ENCODE measurements at regions not wholly inside any gene's neighbourhood (a gene's known extent, or its start where the extent isn't known, plus 50 kb on each side); places are given as distances from the start of the nearest gene placed in this dataset.

DNA sequence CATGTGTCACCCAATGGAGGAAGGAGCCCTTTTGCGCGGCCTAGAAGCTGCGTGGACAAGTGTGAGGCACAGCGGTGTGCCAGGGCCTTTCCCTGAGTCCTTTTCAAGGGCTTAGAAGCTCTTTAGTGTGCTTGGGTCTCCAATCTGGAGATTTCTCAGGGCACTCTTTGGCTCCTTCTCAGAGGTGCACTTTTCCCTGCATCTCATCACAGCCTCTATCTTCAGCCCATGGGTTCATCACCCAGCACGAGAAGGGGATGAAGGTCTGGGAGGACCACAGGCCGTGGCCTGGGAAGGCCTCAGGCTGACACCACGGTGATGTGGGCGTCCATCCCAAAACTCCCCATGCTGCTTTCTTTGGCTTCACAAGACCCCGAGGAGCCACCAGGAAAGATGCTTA is 233.4 kb downstream of the TEX36 start:
- H3K4me1 ChIP-seq (ENCODE audit: insufficient read depth, low read length): no peaks in the 10 kb centered on the region
- H3K9ac ChIP-seq (ENCODE audit: low read length): no peak overlapping the region
- no peak overlapping the region for H3K4me3 ChIP-seq (ENCODE audit: low read depth in 1 of 2, low read length in 2 of 2)
- no peaks in the 10 kb centered on the region for H3K27me3 ChIP-seq (ENCODE audit: control insufficient read depth in 1 of 2, insufficient read depth in 2 of 2, low read length in 2 of 2)
- H3K27ac ChIP-seq (ENCODE audit: low read depth, low read length): no peak overlapping the region
- H3K36me3 ChIP-seq (ENCODE audit: insufficient read depth, low read length): no peaks in the 10 kb centered on the region
- no peaks in the 10 kb centered on the region for H3K9me3 ChIP-seq (ENCODE audit: low read length)

GRCh38 chr10:125448596-125448995 is 234.4 kb downstream of the TEX36 start:
- H3K4me1 ChIP-seq (ENCODE audit: insufficient read depth, low read length): no peaks in the 10 kb centered on the region
- H3K4me3 ChIP-seq (ENCODE audit: low read depth in 1 of 2, low read length in 2 of 2): no peak overlapping the region
- no peaks in the 10 kb centered on the region for H3K9me3 ChIP-seq (ENCODE audit: low read length)
- no peak overlapping the region for H3K27ac ChIP-seq (ENCODE audit: low read depth, low read length)
- H3K27me3 ChIP-seq (ENCODE audit: control insufficient read depth in 1 of 2, insufficient read depth in 2 of 2, low read length in 2 of 2): no peaks in the 10 kb centered on the region
- no peak overlapping the region for H3K9ac ChIP-seq (ENCODE audit: low read length)
- no peaks in the 10 kb centered on the region for H3K36me3 ChIP-seq (ENCODE audit: insufficient read depth, low read length)

GRCh38 chr10:125444790-125445189 is 238.2 kb downstream of the TEX36 start:
- H3K4me3 ChIP-seq (ENCODE audit: low read depth in 1 of 2, low read length in 2 of 2): no peak overlapping the region
- no peak overlapping the region for H3K27ac ChIP-seq (ENCODE audit: low read depth, low read length)
- H3K27me3 ChIP-seq (ENCODE audit: control insufficient read depth in 1 of 2, insufficient read depth in 2 of 2, low read length in 2 of 2): no peaks in the 10 kb centered on the region

DNA sequence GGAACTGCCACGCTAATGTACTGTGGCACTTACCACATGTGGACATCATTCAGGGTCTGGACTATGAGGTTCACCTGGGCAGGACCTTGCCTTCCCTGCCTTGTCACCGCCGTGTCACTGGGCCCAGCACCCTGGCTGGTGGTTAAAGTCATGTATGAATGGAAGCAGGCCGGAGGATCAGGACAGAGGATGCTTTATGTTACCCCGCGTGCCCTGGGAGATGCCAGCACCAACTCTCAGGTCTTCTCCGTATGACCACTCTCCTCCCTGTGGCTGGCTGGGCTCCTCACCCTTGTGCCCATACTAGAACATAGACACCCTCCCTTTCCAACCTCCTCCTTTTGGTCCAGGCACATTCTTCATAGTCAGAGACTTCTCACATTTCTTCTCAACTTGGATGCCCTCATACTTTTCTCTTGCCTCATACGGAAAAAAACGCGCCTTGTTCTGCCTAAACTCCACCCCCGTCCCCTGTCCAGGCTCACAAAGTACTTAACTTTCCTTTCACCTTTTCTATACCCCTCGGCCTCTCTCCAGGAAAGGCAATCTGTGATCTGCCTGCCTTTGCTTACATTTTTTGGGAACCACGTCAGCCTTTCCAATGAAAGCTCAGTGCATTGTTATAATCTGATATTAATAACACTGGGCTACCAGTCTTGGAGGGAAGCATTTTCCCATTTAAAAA is 240.0 kb downstream of the TEX36 start:
- H3K4me3 ChIP-seq (ENCODE audit: low read depth in 1 of 2, low read length in 2 of 2): no peak overlapping the region
- no peak overlapping the region for H3K9ac ChIP-seq (ENCODE audit: low read length)
- H3K4me1 ChIP-seq (ENCODE audit: insufficient read depth, low read length): no peaks in the 10 kb centered on the region
- no peaks in the 10 kb centered on the region for H3K9me3 ChIP-seq (ENCODE audit: low read length)
- no peaks in the 10 kb centered on the region for H3K27me3 ChIP-seq (ENCODE audit: control insufficient read depth in 1 of 2, insufficient read depth in 2 of 2, low read length in 2 of 2)
- no peaks in the 10 kb centered on the region for H3K36me3 ChIP-seq (ENCODE audit: insufficient read depth, low read length)
- no peak overlapping the region for H3K27ac ChIP-seq (ENCODE audit: low read depth, low read length)

More at GRCh38 chr10:125444790-125445189, 238.2 kb downstream of the TEX36 start:
- Histone ChIP-seq H3K9me3 (ENCODE audit: low read length) (no peaks in the 10 kb centered on the region), H3K4me1 (ENCODE audit: insufficient read depth, low read length) (no peaks in the 10 kb centered on the region), H3K36me3 (ENCODE audit: insufficient read depth, low read length) (no peaks in the 10 kb centered on the region), H3K9ac (ENCODE audit: low read length) (no peak overlapping the region)

DNA sequence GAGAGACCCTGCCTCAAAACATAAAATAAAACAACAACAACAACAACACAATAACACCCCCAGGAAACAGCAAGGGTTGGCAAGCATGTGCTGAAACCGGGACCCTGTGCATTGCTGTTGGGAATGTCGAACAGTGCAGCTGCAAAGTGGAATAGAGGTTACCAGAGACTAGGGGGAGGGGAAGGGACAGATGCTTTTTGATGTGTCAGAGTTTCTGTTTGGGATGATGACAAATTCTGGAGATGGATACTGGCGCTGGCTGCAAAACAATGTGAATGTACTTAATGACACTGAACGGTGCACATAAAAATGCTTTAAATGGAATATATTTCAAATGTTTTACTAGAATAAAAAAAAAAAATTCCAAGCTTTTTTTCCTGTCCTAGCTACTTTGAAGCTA is 241.8 kb downstream of the TEX36 start:
- Histone ChIP-seq H3K36me3 (ENCODE audit: insufficient read depth, low read length) (no peaks in the 10 kb centered on the region), H3K4me3 (ENCODE audit: low read depth in 1 of 2, low read length in 2 of 2) (no peak overlapping the region), H3K9me3 (ENCODE audit: low read length) (no peaks in the 10 kb centered on the region), H3K27ac (ENCODE audit: low read depth, low read length) (no peak overlapping the region), H3K9ac (ENCODE audit: low read length) (no peak overlapping the region), H3K27me3 (ENCODE audit: control insufficient read depth in 1 of 2, insufficient read depth in 2 of 2, low read length in 2 of 2) (no peaks in the 10 kb centered on the region), H3K4me1 (ENCODE audit: insufficient read depth, low read length) (no peaks in the 10 kb centered on the region)

DNA sequence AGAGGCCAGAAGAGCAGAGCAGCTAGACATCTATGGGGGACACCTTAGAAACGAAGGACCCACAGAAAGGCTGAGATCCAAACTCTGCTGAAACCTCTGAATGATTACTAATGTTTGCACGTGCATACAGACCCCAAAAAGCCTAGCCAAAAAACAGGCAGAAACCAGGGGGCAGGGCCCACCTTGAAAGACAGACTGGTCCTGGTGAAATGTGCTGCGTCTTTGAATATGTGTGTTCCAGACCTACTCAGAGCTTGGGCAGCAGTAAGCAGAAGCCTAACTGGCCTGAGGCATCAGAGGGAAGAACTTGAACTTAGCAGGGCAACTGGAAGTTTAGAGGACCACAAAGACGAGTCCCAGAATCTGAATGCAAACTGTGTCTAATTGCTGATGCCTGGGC is 251.8 kb downstream of the TEX36 start:
- Histone ChIP-seq H3K27ac (ENCODE audit: low read depth, low read length) (no peak overlapping the region), H3K9ac (ENCODE audit: low read length) (no peak overlapping the region), H3K4me1 (ENCODE audit: insufficient read depth, low read length) (no peaks in the 10 kb centered on the region), H3K27me3 (ENCODE audit: control insufficient read depth in 1 of 2, insufficient read depth in 2 of 2, low read length in 2 of 2) (no peaks in the 10 kb centered on the region), H3K36me3 (ENCODE audit: insufficient read depth, low read length) (no peaks in the 10 kb centered on the region), H3K9me3 (ENCODE audit: low read length) (no peaks in the 10 kb centered on the region), H3K4me3 (ENCODE audit: low read depth in 1 of 2, low read length in 2 of 2) (no peak overlapping the region)

DNA sequence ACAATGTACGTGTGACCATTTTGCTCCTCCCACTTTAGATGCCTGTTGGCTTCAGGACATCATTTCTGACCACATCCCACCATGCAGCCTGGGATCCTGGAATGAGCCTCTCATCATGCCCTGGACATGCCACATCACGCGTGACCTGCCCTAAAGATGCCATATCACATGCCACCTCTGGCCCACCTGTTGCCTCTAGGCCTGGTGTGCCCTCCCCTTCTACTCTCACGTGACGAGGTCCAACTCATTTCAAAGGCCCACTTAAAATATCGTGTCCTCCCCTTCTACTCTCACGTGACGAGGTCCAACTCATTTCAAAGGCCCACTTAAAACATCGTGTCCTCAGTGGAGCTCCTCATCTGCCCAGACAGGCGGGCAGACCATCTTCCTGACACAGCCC is 254.9 kb downstream of the TEX36 start:
- Histone ChIP-seq H3K36me3 (ENCODE audit: insufficient read depth, low read length) (no peaks in the 10 kb centered on the region), H3K9ac (ENCODE audit: low read length) (no peak overlapping the region), H3K4me1 (ENCODE audit: insufficient read depth, low read length) (no peaks in the 10 kb centered on the region), H3K9me3 (ENCODE audit: low read length) (no peaks in the 10 kb centered on the region), H3K4me3 (ENCODE audit: low read depth in 1 of 2, low read length in 2 of 2) (no peak overlapping the region), H3K27ac (ENCODE audit: low read depth, low read length) (no peak overlapping the region), H3K27me3 (ENCODE audit: control insufficient read depth in 1 of 2, insufficient read depth in 2 of 2, low read length in 2 of 2) (no peaks in the 10 kb centered on the region)

DNA sequence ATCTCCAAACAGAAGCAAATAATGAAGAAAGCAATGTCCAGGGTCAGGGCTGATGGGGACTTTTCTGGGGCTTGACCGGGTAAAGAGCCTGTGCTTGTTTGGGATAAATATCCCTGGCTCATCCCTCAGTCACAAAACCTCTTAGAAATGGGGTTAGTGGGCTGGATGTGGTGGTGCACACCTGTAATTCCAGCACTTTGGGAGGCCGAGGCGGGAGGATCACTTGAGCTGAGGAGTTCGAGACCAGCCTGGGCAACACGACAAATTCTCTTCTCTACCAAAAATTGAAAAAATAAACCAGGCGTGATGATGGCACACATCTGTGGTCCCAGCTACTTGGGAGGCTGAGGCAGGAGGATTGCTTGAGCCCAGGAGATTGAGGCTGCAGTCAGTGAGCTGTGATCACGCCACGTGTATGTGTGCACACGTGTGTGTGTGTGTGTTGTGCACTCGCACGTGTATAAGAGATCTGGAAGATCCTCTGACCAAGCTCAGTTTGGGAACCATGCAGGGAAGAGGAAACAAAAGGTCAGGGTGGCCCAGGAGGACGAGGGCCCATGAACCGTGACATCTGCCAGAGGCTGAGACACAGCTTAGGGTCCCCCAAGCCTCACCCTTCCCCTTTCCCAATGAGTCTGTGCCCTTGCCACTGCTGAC is 258.6 kb downstream of the TEX36 start:
- H3K27ac ChIP-seq (ENCODE audit: low read depth, low read length): no peak overlapping the region
- no peak overlapping the region for H3K9ac ChIP-seq (ENCODE audit: low read length)
- no peaks in the 10 kb centered on the region for H3K36me3 ChIP-seq (ENCODE audit: insufficient read depth, low read length)
- H3K4me3 ChIP-seq (ENCODE audit: low read depth in 1 of 2, low read length in 2 of 2): no peak overlapping the region
- H3K4me1 ChIP-seq (ENCODE audit: insufficient read depth, low read length): no peaks in the 10 kb centered on the region
- H3K27me3 ChIP-seq (ENCODE audit: control insufficient read depth in 1 of 2, insufficient read depth in 2 of 2, low read length in 2 of 2): no peaks in the 10 kb centered on the region
- H3K9me3 ChIP-seq (ENCODE audit: low read length): no peaks in the 10 kb centered on the region

GRCh38 chr10:125423569-125423968 is 259.4 kb downstream of the TEX36 start:
- Histone ChIP-seq H3K4me3 (ENCODE audit: low read depth in 1 of 2, low read length in 2 of 2) (no peak overlapping the region), H3K9ac (ENCODE audit: low read length) (no peak overlapping the region), H3K36me3 (ENCODE audit: insufficient read depth, low read length) (no peaks in the 10 kb centered on the region), H3K27ac (ENCODE audit: low read depth, low read length) (no peak overlapping the region), H3K27me3 (ENCODE audit: control insufficient read depth in 1 of 2, insufficient read depth in 2 of 2, low read length in 2 of 2) (no peaks in the 10 kb centered on the region), H3K9me3 (ENCODE audit: low read length) (no peaks in the 10 kb centered on the region), H3K4me1 (ENCODE audit: insufficient read depth, low read length) (no peaks in the 10 kb centered on the region)

- Histone ChIP-seq H3K4me3 (ENCODE audit: low read depth in 1 of 2, low read length in 2 of 2) (no peak overlapping the region), H3K4me1 (ENCODE audit: insufficient read depth, low read length) (peaks cover 5% of the 10 kb centered on the region), H3K9me3 (ENCODE audit: low read length) (no peaks in the 10 kb centered on the region), H3K27me3 (ENCODE audit: control insufficient read depth in 1 of 2, insufficient read depth in 2 of 2, low read length in 2 of 2) (no peaks in the 10 kb centered on the region), H3K9ac (ENCODE audit: low read length) (no peak overlapping the region), H3K27ac (ENCODE audit: low read depth, low read length) (no peak overlapping the region), H3K36me3 (ENCODE audit: insufficient read depth, low read length) (no peaks in the 10 kb centered on the region)
Observed at GRCh38 chr10:125419831-125420230, 259.5 kb upstream of the CTBP2 start.

- Histone ChIP-seq H3K9ac (ENCODE audit: low read length) (no peak overlapping the region), H3K4me3 (ENCODE audit: low read depth in 1 of 2, low read length in 2 of 2) (no peak overlapping the region), H3K9me3 (ENCODE audit: low read length) (no peaks in the 10 kb centered on the region), H3K4me1 (ENCODE audit: insufficient read depth, low read length) (peaks cover 10% of the 10 kb centered on the region), H3K27me3 (ENCODE audit: control insufficient read depth in 1 of 2, insufficient read depth in 2 of 2, low read length in 2 of 2) (no peaks in the 10 kb centered on the region), H3K36me3 (ENCODE audit: insufficient read depth, low read length) (no peaks in the 10 kb centered on the region), H3K27ac (ENCODE audit: low read depth, low read length) (no peak overlapping the region)
Observed at GRCh38 chr10:125419146-125419545, 258.8 kb upstream of the CTBP2 start.

GRCh38 chr10:125417605-125418004 is 257.2 kb upstream of the CTBP2 start:
- H3K4me1 ChIP-seq (ENCODE audit: insufficient read depth, low read length): peaks cover 10% of the 10 kb centered on the region
- no peak overlapping the region for H3K9ac ChIP-seq (ENCODE audit: low read length)
- no peaks in the 10 kb centered on the region for H3K36me3 ChIP-seq (ENCODE audit: insufficient read depth, low read length)
- H3K9me3 ChIP-seq (ENCODE audit: low read length): no peaks in the 10 kb centered on the region
- no peak overlapping the region for H3K27ac ChIP-seq (ENCODE audit: low read depth, low read length)
- H3K4me3 ChIP-seq (ENCODE audit: low read depth in 1 of 2, low read length in 2 of 2): no peak overlapping the region
- H3K27me3 ChIP-seq (ENCODE audit: control insufficient read depth in 1 of 2, insufficient read depth in 2 of 2, low read length in 2 of 2): no peaks in the 10 kb centered on the region

Measured in muscle layer of colon (tissue), 2 donors.